Peyer's patch (tissue), 4 donors: ENCODE measurements at regions not wholly inside any gene's neighbourhood (a gene's known extent, or its start where the extent isn't known, plus 50 kb on each side); places are given as distances from the start of the nearest gene placed in this dataset.

Source experiments
- DNase-seq, 3 donors: peaks; one replicate each; pipeline ENCODE4 v3.0.0-alpha.2; 2017 to 2019
- H3K27ac ChIP-seq, 4 donors: fragments of 200-600 bp; sonication (generic); one replicate each; pipeline ENCODE4 v1.5.1; 2016 to 2019
- H3K27me3 ChIP-seq, 2 donors: fragments of 200-600 bp; sonication (generic); one replicate each; pipeline ENCODE4 v1.5.1; 2019
- H3K36me3 ChIP-seq, 3 donors: fragments of 200-600 bp; sonication (generic); one replicate each; pipeline ENCODE4 v1.5.1; 2016 to 2019
- H3K4me1 ChIP-seq, 4 donors: fragments of 200-600 bp; sonication (generic); one replicate each; pipeline ENCODE4 v1.5.1; 2016 to 2019
- H3K4me3 ChIP-seq, 4 donors: fragments of 200-600 bp; sonication (generic); 1 replicate in 3 of 4; 2 replicates in 1 of 4; pipeline ENCODE4 v1.5.1; 2016 to 2019; ENCODE audit warnings: mild to moderate bottlenecking in 1 of 4
- H3K9me3 ChIP-seq, 4 donors: fragments of 200-600 bp; sonication (generic); one replicate each; pipeline ENCODE4 v1.5.1; 2016 to 2019; ENCODE audit warnings: mild to moderate bottlenecking in 1 of 4
- CTCF ChIP-seq, 6 experiments: fragments of 450-650 bp in 4 of 6; fragments of 200-600 bp in 2 of 6; sonication (generic) in 1 of 6; IDR thresholded peaks; one replicate each; pipeline ENCODE4 v1.5.1; 2017 to 2019; ENCODE audit warnings: antibody characterized with exemption in 6 of 6, mild to moderate bottlenecking in 3 of 6, moderate library complexity in 1 of 6
- POLR2A ChIP-seq, 2 donors: fragments of 450-650 bp; IDR thresholded peaks; one replicate each; pipeline ENCODE4 v1.5.1; 2017; ENCODE audit warnings: antibody characterized with exemption in 2 of 2, mild to moderate bottlenecking in 2 of 2, moderate library complexity in 2 of 2

DNA sequence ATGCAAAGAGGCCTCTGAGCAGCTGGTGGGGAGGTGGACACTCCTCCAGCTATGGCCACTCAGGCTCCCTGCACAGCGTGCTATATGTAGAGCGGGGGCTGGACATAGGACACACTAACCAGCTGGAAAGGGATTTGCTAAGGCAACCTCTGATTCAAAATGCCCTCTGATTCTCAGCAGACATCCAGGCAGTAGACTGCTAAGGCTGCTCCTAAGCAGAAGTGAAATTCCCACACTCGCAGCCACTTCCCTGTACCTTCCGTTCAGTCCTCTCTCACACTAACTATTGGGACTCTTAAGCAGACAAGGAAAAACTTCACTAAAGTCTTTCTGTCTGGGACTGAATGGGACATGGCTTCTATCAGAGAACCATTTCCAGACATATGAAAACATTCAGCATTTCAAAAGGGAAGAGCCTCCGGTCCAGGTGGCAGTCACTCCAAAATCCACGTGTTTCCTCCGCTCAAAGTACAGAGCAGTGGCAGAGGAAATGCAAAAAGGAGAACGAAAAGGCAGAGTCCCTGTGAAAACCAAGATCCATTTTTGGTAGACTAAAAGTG, 265.8 kb downstream of the TTC32 start:
- Histone ChIP-seq H3K27me3 (no peaks in the 10 kb centered on the region), H3K27ac (no peak overlapping the region), H3K4me1 (no peaks in the 10 kb centered on the region), H3K4me3 (no peak overlapping the region), H3K36me3 (no peaks in the 10 kb centered on the region), H3K9me3 (no peaks in the 10 kb centered on the region)
- TF ChIP-seq CTCF (IDR thresholded peaks at IDR 0.05) (no peak), POLR2A (IDR thresholded peaks at IDR 0.05) (no peak)
- no peak for DNase-seq

DNA sequence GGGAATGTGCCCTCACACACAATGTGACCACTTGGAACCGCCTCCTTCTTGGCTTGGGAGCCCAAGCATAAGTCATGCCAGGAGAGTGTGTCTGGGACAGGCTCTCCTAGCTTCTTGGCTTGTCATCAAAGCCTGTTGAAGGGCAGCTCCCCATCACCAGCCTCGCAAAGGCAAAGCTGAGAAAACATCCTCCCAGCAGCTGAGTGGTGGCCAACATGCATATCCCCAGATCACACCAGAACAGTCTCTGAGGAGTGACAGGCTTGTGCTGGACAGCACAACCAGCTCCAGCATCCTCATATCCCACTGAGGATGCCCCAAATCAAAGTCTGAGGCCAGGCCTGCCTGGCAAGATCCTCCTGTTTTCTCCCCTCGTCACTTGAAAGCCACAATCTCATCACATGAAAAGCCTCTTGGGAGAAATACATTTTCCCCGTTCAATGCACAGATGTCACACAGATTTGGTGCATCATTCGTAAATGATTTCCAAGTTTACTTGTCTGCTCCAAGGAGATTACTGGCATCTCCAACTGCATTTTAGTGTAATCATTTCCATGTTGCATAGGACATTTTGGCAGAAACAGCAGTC, 269.3 kb downstream of the TTC32 start:
- TF ChIP-seq CTCF (IDR thresholded peaks at IDR 0.05) = no peak
- Histone ChIP-seq H3K4me1 (no peaks in the 10 kb centered on the region), H3K27ac (no peak overlapping the region), H3K36me3 (no peaks in the 10 kb centered on the region), H3K9me3 (no peaks in the 10 kb centered on the region), H3K27me3 (no peaks in the 10 kb centered on the region), H3K4me3 (no peak overlapping the region)
- no peak for DNase-seq

DNA sequence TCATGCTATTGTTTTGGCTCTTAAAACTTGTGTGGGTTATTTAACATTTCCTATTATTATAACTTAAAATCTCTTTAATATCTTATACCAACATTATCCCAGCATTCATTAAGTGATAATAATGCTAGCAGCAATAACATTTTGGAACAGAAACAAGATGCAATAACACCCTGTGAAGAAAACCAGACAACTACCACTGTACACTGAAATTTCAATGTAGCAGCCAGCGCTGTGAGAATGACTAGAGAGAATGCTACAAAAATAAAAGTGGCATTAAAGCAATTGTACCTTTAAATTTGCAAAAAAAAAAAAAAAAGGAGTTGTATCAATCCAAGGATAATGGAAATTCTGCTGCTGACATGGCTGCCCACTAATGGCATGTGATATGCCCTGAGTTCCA, 269.9 kb downstream of the TTC32 start:
- Histone ChIP-seq H3K27me3 (no peaks in the 10 kb centered on the region), H3K36me3 (no peaks in the 10 kb centered on the region), H3K4me3 (no peak overlapping the region), H3K27ac (no peak overlapping the region), H3K4me1 (no peaks in the 10 kb centered on the region), H3K9me3 (no peaks in the 10 kb centered on the region)
- DNase-seq = no peak
- no peak for TF ChIP-seq CTCF (IDR thresholded peaks at IDR 0.05)
- no peak for TF ChIP-seq POLR2A (IDR thresholded peaks at IDR 0.05)

DNA sequence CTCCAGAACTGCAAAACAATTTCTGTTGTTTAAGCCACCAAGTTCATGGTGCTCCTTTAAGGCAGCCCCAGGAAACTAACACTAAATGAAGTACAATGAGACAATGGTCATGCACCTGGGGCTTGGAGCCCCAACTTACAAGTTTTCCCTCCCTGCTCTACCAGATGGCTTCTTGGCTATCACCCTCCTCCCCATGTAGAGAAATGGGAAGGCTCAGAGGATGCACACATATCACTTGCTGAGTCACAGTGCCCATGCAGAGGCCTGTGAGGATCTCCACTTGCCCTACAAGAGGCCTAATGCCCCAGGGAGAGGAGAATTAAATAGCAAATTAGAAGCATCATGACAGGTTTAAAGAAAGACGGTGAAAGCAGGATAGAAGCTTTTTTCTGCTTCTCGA, 270.9 kb downstream of the TTC32 start:
- no peak for DNase-seq
- no peaks in the 10 kb centered on the region for H3K27me3 ChIP-seq
- H3K36me3 ChIP-seq = no peaks in the 10 kb centered on the region
- peaks cover 0 to 3% (median 0%) of the 10 kb centered on the region in 4 donors for H3K9me3 ChIP-seq
- no peak overlapping the region for H3K4me3 ChIP-seq
- no peak overlapping the region for H3K27ac ChIP-seq
- H3K4me1 ChIP-seq = no peaks in the 10 kb centered on the region
- TF ChIP-seq CTCF (IDR thresholded peaks at IDR 0.05) (no peak), POLR2A (IDR thresholded peaks at IDR 0.05) (no peak)

DNA sequence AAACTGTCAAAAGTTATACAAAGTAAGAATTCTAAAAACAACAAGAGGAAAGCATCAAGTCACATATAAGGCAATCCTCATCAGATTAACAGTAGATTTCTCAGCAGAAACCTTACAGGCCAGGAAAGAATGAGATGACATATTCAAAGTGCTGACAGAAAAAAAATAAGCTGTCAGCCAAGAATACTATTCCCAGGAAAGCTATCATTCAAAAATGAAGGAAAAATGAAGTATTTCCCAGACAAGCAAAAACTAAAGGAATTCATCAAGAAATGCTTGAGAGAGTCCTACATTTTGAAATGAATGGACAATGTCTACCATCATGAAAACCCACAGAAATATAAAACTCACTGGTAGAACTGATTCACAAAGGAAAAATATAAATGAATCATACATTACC, 268.9 kb upstream of the OSR1 start:
- no peak for DNase-seq
- TF ChIP-seq POLR2A (IDR thresholded peaks at IDR 0.05) (no peak), CTCF (IDR thresholded peaks at IDR 0.05) (no peak)
- no peak overlapping the region for H3K27ac ChIP-seq

DNA sequence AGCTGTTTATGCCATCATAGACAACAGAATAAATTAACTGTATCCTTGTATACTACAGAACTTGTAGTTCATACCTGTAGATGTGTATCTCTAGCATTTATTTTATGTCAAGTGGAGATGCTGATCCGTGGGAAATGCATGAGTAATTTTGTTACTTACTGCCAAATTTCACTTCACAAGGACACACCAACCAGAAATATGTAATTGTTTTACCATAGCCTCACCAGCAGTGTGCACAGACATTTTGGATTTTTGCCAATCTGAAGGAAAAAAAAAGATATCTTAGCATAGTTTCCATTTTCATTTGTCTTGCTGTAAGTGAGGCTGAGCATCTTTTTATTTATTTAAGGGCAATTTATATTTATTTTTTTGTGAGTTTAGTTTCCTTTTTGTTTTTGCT, 265.1 kb upstream of the OSR1 start:
- Histone ChIP-seq H3K27me3 (no peaks in the 10 kb centered on the region), H3K36me3 (no peaks in the 10 kb centered on the region), H3K4me1 (no peaks in the 10 kb centered on the region), H3K9me3 (peaks cover 0 to 7% (median 0%) of the 10 kb centered on the region in 4 donors), H3K4me3 (no peak overlapping the region), H3K27ac (no peak overlapping the region)
- DNase-seq = no peak
- no peak for TF ChIP-seq POLR2A (IDR thresholded peaks at IDR 0.05)
- TF ChIP-seq CTCF (IDR thresholded peaks at IDR 0.05) = no peak

More for the DNA sequence above, 268.9 kb upstream of the OSR1 start:
- no peak overlapping the region for H3K4me3 ChIP-seq
- no peaks in the 10 kb centered on the region for H3K27me3 ChIP-seq
- H3K36me3 ChIP-seq = no peaks in the 10 kb centered on the region
- H3K4me1 ChIP-seq = no peaks in the 10 kb centered on the region
- H3K9me3 ChIP-seq = peaks cover 0 to 3% (median 0%) of the 10 kb centered on the region in 4 donors
